HG03135 (cell line): ENCODE measurements at regions not wholly inside any gene's neighbourhood (a gene's known extent, or its start where the extent isn't known, plus 50 kb on each side); places are given as distances from the start of the nearest gene placed in this dataset.
"Not testable (repeated sequence)": the region's sequence is repeated elsewhere in the genome, so short reads cannot be mapped to it uniquely, and the experiment has no call there.

Source experiments
- ATAC-seq: cut with Tn5 transposase; IDR thresholded peaks from one replicate; pipeline ENCODE4 v1.9.1; 2021; ENCODE audit warnings: mild to moderate bottlenecking, moderate library complexity; ENCODE audit not compliant: unreplicated experiment

DNA sequence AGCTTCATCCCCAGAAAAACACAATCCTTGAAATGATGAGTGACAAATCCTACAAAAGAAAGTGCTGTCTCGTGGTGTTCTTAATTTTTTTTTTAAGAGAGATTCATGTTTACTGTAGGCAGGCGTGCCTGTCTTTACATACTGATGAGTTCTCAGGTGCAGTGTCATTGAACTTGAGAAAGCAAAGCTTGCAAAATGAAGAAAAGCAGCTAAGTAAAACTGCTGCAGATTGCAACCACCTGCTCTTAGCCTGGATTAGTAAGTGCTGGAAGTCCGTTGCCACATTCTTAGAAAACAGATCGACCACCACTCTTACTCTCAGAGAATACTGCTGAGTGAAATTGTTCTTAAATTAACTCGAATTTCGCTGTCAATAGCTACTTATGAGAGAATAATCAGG, 854.6 kb downstream of the TRIML1 start:
- ATAC-seq, result no peak

GRCh38 chr4:189001283-189001970, 862.2 kb downstream of the TRIML1 start:
- no peak for ATAC-seq

- ATAC-seq, result no peak
These were observed 862.8 kb downstream of the TRIML1 start for GRCh38 chr4:189001971-189002450.

- ATAC-seq, result no peak
These were observed 863.2 kb downstream of the TRIML1 start for GRCh38 chr4:189002475-189002874.

DNA sequence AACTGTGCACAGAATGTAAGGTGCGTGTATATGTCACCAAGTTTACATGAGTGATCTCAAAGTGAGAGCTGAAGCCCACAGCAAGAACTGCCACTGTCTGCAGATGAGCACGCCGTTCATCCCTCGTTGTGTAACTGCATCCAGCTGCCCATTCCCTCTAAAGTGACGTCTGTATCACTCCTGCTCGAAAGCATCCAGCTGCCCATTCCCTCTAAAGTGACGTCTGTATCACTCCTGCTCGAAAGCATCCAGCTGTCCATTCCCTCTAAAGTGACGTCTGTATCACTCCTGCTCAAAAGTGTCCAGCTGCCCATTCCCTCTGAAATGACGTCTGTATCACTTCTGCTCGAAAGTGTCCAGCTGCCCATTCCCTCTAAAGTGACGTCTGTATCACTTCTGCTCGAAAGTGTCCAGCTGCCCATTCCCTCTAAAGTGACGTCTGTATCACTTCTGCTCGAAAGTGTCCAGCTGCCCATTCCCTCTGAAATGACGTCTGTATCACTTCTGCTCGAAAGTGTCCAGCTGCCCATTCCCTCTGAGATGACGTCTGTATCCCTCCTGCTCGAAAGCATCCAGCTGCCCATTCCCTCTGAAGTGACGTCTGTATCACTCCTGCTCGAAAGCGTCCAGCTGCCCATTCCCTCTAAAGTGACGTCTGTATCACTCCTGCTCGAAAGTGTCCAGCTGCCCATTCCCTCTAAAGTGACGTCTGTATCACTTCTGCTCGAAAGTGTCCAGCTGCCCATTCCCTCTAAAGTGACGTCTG, 871.4 kb downstream of the TRIML1 start:
- not testable (repeated sequence) for ATAC-seq

DNA sequence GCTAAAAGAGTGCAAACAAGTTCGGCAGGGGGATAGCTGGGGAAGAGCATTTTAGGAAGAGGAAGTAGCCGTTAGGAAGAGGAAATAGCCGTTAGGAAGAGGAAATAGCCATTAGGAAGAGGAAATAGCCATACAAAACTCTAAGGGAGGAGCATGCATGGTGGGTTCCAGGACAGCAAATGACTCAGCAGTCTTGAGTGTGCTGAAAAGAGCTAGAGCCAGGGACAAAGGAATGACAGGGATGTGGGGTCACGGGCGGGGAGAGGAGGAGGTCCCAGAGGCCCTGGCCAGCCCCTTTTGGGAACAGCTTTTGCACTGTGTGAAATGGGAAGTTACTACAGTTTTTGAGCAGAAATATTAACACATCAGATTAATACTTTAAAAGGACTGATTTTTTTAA, 882.6 kb downstream of the TRIML1 start:
- no peak for ATAC-seq

DNA sequence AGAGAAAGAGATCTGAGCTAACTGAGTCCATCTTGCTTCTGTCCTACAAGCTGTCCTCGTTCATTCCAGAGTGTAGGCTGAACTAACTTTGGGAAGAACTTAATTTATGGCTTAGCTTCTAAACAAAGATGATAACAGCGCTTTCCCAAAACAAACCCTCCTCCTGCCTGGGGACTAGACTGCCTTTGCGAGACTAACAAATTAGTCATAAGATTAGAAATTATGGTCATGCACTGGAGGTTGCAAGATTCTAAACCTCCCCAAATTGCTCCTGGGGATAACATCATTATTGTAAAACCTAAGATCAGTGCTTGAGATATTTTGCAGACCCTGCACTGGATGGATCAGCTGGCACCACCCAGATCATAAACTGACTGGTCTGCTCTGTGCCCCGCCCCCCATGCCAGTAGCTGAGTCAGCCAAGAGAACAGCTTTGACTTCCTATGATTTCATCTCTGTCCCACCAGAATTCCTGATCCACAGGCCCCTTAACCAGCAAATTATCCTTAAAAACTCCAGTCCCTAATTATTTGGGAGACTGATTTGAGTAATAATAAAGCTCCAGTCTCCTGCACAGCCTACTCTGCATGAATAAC, 883.3 kb downstream of the TRIML1 start:
- no peak for ATAC-seq

GRCh38 chr4:189029976-189030504, 890.8 kb downstream of the TRIML1 start:
- no peak for ATAC-seq

- ATAC-seq, result no peak
These were observed 893.5 kb downstream of the TRIML1 start for GRCh38 chr4:189032606-189033338.

GRCh38 chr4:189033801-189034347, 894.6 kb downstream of the TRIML1 start:
- ATAC-seq, result no peak

- no peak for ATAC-seq
These were observed 895.9 kb downstream of the TRIML1 start for GRCh38 chr4:189035091-189035490.

DNA sequence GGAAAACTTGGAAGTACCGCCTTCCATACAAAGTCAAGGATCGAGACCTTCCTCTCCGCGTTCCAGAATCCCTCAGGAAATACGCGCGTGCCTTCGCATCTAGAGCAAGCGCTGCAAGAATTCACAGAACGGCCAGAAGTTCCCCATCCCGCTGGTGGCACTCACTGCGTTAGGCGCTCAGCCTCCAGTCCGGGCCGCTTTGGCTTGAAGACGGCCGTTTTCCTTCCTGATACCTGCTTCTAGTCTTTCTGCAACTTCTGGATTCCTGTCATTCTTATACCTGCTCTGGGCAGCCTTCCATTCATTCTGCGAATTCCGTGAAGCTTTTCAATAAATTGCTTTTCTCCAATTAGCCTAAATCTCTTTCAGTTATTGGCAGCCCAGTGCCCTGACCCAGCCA, 896.4 kb downstream of the TRIML1 start:
- no peak for ATAC-seq

GRCh38 chr4:189036906-189037305, 897.7 kb downstream of the TRIML1 start:
- no peak for ATAC-seq

- ATAC-seq, result no peak
These were observed 894.0 kb upstream of the FRG1 start for GRCh38 chr4:189046642-189047041.

GRCh38 chr4:189048119-189048518, 892.6 kb upstream of the FRG1 start:
- ATAC-seq, result no peak

- ATAC-seq, result no peak
These were observed 891.0 kb upstream of the FRG1 start for GRCh38 chr4:189049682-189050081.

GRCh38 chr4:189050643-189051042, 890.0 kb upstream of the FRG1 start:
- no peak for ATAC-seq

DNA sequence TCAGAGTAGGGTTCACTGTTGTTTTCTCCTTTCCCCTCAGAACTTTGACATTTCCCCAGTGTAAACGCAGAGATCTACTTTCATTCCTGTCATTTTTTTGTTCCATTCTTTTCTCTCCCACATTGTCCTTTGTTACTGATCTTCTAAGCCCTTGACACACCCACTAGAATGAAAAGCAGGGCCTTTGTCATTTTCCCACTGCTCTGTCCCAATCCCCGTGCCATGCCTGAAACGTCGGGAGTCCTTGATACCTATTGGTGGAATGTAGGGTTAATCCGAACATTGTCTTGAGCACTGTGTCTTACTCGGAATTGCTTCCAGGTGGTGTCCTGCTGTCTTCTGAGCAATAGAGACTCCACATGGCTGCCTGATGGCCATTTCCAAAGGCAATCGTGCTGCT, 887.1 kb upstream of the FRG1 start:
- no peak for ATAC-seq

DNA sequence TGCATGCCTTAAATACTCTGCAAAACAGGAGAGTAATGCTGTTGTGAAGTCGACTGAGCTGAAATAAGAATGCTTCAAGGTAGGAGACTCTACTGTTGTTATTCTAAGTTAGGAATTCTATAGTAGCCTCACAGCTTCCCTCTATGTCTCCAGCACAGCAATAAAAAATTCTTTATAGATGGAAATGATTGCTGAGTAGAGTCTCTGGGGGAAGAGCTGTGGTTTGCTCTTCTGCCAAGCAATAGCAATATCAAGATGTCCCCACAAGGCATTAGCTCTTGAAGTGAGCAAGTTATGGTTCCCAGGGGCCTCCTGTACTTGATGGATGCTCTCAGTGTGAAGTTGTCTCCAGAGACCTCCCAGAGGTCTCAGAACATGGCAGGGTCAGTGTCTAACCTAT, 880.6 kb upstream of the FRG1 start:
- no peak for ATAC-seq

- ATAC-seq, result no peak
These were observed 878.4 kb upstream of the FRG1 start for GRCh38 chr4:189062047-189062820.
